Activated CD4-positive, alpha-beta T cell treated with anti-CD3 and anti-CD28 coated beads, Interleukin-2, amount 10 ng/mL, durations not matched to agents 24 days and 14 days (primary cell): ENCODE measurements at regions not wholly inside any gene's neighbourhood (a gene's known extent, or its start where the extent isn't known, plus 50 kb on each side); places are given as distances from the start of the nearest gene placed in this dataset.

ENCODE experiments used
- DNase-seq: peaks from one replicate; pipeline ENCODE4 v3.0.0; 2022
- H3K27ac Mint-ChIP-seq: one replicate; pipeline ENCODE4 v1.8.0; 2022; ENCODE audit warnings: mild to moderate bottlenecking, mixed read lengths
- H3K27me3 Mint-ChIP-seq: one replicate; pipeline ENCODE4 v1.8.0; 2022; ENCODE audit warnings: mixed read lengths
- H3K36me3 Mint-ChIP-seq: one replicate; pipeline ENCODE4 v1.8.0; 2022; ENCODE audit warnings: low read depth, mild to moderate bottlenecking, mixed read lengths
- H3K4me1 Mint-ChIP-seq: one replicate; pipeline ENCODE4 v1.8.0; 2021; ENCODE audit warnings: mixed read lengths
- H3K4me3 Mint-ChIP-seq: one replicate; pipeline ENCODE4 v1.8.0; 2022; ENCODE audit warnings: mild to moderate bottlenecking, moderate library complexity, mixed read lengths
- H3K9me3 Mint-ChIP-seq: one replicate; pipeline ENCODE4 v1.8.0; 2021; ENCODE audit warnings: mixed read lengths
- intact Hi-C: fragments of 100-400 bp; cut with micrococcal nuclease; formaldehyde crosslinking; loops from one replicate; pipeline ENCODE4 v1.15.1; 2023

DNA sequence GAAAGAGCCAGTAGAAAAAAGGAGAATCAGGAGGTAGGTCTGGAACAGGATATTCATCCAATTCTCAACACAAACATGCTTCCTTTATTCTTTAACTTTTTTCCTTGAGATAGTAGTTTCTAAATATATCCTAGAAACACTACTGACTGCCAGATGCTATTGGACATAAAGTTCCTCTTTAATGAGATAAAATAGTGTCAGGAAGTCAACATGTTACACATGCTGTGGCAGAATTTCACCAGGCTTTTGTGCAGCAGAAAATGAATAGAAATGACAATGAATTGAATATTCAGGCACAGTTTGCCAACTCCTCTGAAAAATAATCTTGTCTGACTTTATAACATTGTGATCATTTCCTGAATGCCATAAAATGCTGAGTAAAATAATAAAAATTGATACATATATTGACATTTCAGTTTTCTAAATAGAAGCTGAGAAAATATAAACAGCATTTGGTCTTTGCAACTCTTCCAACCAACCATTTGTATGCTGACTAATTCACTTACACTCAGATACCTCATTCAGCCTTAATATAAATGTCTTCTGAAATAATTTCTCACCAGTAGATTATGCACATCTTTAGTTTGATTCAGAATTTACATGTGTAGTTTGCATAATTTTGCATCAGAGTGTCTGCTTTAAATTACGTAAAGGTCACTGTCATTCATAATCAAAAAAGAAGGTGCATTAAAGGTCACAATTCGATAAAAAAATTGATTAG, 486.1 kb upstream of the ADGRL2 start:
- no peaks in the 10 kb centered on the region for H3K4me1 Mint-ChIP-seq
- intact Hi-C loops = no loop called here
- no peaks in the 10 kb centered on the region for H3K9me3 Mint-ChIP-seq
- H3K36me3 Mint-ChIP-seq = no peaks in the 10 kb centered on the region
- no peak for DNase-seq
- no peak overlapping the region for H3K4me3 Mint-ChIP-seq
- H3K27ac Mint-ChIP-seq = no peak overlapping the region
- no peaks in the 10 kb centered on the region for H3K27me3 Mint-ChIP-seq

DNA sequence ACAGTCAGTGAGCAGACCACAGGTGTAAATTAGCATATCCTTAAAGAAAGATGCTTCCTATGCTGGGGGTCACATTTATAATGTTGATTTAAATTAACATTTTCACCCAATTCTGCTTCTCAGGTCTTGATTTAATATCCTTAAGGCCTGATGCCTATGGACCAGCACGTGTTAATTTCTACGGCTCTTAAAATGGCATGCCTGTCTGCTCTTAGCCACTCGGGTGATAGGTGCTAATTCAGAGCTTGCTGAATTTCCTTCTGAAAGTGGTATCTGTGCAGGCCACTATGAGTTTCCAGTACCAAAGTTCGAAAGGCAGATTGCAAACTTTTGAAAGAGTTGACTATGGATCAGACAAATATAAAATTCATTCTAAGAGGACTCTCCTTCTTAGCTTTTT, 487.4 kb upstream of the ADGRL2 start:
- Mint-ChIP-seq H3K27me3 (no peaks in the 10 kb centered on the region), H3K4me1 (no peaks in the 10 kb centered on the region), H3K27ac (no peak overlapping the region), H3K9me3 (no peaks in the 10 kb centered on the region), H3K4me3 (no peak overlapping the region), H3K36me3 (no peaks in the 10 kb centered on the region)
- intact Hi-C loops = no loop called here
- no peak for DNase-seq

DNA sequence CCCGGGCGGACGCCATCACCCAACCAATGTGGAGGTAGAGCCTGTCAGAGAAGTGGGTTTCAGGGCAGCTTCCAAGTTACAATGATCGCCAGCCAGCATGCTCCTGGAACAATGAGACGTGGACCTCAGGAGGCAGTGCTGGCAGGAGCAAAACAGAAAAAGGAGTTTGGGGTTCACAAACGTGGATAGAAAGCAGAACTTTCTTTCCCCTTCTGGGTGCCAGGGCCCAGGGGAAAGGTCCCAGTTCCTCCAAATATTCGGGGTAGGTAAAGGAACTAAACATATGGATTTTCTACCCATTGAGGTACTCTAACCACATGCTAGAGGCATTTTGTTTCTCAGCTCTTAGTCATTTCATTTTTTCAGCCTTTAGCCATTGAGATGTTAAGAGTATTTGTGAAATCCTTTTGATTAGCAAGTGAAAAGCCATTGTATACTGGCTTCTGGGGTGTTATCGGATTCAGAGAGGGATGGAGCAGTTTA, 488.4 kb upstream of the ADGRL2 start:
- intact Hi-C loops = no loop called here
- H3K27me3 Mint-ChIP-seq = no peaks in the 10 kb centered on the region
- no peak overlapping the region for H3K4me3 Mint-ChIP-seq
- H3K9me3 Mint-ChIP-seq = no peaks in the 10 kb centered on the region
- no peaks in the 10 kb centered on the region for H3K4me1 Mint-ChIP-seq
- no peaks in the 10 kb centered on the region for H3K36me3 Mint-ChIP-seq
- DNase-seq = no peak
- no peak overlapping the region for H3K27ac Mint-ChIP-seq

DNA sequence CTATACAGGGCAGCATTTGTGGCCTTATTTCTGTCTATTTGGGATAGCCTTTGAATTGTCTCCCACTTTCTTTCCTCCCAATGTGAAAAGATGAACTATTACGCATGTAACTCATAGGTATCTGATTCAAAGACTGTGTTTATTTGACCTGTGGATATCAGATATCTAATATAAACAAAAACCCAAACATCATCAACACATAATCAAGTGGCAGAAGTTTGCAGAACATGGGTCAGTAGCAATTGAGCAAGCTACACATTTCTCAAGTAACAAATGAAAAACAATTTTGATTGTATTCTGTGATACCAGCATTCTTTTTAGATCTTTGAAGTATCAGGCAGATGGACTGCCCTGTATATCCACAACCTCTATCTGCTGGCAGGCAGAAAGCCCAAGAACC, 490.5 kb upstream of the ADGRL2 start:
- H3K36me3 Mint-ChIP-seq = no peaks in the 10 kb centered on the region
- no peak for DNase-seq
- intact Hi-C loops = no loop called here
- no peak overlapping the region for H3K4me3 Mint-ChIP-seq
- H3K27ac Mint-ChIP-seq = no peak overlapping the region
- H3K4me1 Mint-ChIP-seq = no peaks in the 10 kb centered on the region
- H3K27me3 Mint-ChIP-seq = no peaks in the 10 kb centered on the region
- H3K9me3 Mint-ChIP-seq = no peaks in the 10 kb centered on the region

DNA sequence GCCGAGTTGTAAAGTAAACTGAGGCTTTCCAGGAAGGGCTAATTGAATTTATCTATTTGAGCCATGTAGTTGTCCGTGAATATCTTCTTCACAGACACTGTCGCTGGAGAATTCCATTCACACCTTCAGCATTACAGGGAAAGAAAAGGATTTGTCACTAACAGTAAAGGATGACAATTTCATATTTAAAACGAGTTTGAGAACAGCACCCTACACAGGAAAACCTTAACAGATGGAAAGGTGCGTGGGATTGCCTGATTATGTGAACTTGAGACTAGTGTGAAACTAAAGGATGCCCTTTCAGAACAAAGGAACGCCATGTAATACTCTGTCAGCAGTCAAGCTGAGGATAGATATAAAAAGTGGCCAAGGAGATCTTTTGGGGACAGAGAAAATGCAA, 492.5 kb upstream of the ADGRL2 start:
- H3K36me3 Mint-ChIP-seq = no peaks in the 10 kb centered on the region
- H3K9me3 Mint-ChIP-seq = no peaks in the 10 kb centered on the region
- no peak overlapping the region for H3K4me3 Mint-ChIP-seq
- intact Hi-C loops = no loop called here
- no peaks in the 10 kb centered on the region for H3K27me3 Mint-ChIP-seq
- H3K4me1 Mint-ChIP-seq = no peaks in the 10 kb centered on the region
- DNase-seq = no peak
- H3K27ac Mint-ChIP-seq = no peak overlapping the region

DNA sequence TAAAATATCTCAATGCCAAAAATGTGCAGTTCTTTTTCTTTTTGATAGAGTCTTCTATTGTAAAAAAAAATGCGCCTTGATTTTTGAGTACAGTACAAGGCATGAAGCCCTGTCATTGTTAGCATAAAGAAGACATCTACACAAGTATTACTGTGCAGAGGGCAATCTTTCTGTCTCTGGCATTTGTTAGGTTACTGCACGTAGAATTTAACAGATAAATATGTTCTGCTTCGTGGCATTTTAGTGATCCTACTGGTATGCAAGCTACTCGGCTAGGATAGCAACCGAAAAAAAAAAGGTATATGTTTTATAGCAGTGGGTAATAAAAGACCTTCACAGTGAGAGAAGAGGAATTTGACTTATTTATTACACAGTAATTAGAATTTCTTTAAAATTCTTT, 492.9 kb upstream of the ADGRL2 start:
- DNase-seq = no peak
- Mint-ChIP-seq H3K4me3 (no peak overlapping the region), H3K9me3 (no peaks in the 10 kb centered on the region), H3K27ac (no peak overlapping the region), H3K4me1 (no peaks in the 10 kb centered on the region), H3K27me3 (no peaks in the 10 kb centered on the region), H3K36me3 (no peaks in the 10 kb centered on the region)
- intact Hi-C loops = no loop called here

DNA sequence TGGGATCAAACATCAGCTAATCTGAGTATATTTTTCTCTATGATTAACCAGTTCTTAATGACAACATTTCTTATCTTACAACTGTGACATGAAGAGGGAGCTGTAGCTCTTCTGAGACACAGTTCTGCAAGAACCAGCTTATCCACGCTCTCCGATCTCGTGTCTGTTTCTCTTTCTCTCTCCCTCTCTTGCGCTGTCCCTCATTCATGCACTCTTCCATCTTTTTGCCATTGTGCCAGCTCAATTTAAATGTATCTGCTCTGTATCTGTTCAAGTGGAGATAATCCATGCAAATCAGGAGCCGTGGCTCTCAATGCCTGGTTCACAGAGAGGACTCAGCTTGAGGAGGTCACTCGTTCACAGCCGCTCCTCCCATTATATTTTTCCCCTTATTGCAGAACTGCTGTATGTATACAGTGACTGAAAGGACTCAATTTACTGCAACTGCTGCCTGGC, 494.7 kb upstream of the ADGRL2 start:
- Mint-ChIP-seq H3K4me1 (no peaks in the 10 kb centered on the region), H3K9me3 (no peaks in the 10 kb centered on the region), H3K4me3 (no peak overlapping the region), H3K27ac (no peak overlapping the region), H3K36me3 (no peaks in the 10 kb centered on the region), H3K27me3 (no peaks in the 10 kb centered on the region)
- DNase-seq = no peak
- intact Hi-C loops = no loop called here

DNA sequence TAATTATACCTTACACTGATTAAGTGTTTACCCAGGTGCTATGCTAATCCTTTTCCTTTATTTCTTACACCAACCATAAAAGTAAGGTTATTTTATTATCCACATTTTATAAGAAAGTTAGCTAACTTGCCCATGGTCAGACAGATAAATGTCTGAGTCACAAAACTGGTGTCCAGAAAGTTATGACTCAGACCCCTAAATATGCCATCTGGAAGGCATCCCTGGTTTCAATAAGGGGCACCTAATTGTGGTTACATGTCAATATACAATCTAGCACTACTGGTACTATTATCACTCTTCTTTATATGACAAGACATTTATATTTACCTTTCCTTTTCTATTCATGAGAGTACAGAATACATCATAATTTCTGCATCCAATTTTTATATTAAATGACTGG, 496.5 kb upstream of the ADGRL2 start:
- intact Hi-C loops = no loop called here
- Mint-ChIP-seq H3K4me1 (no peaks in the 10 kb centered on the region), H3K9me3 (no peaks in the 10 kb centered on the region), H3K36me3 (no peaks in the 10 kb centered on the region), H3K4me3 (no peak overlapping the region), H3K27me3 (no peaks in the 10 kb centered on the region), H3K27ac (no peak overlapping the region)
- DNase-seq = no peak

- Mint-ChIP-seq H3K36me3 (no peaks in the 10 kb centered on the region), H3K27me3 (no peaks in the 10 kb centered on the region), H3K27ac (no peak overlapping the region), H3K9me3 (no peaks in the 10 kb centered on the region), H3K4me1 (no peaks in the 10 kb centered on the region), H3K4me3 (no peak overlapping the region)
- intact Hi-C loops = no loop called here
- DNase-seq = no peak
These were observed 500.8 kb upstream of the ADGRL2 start for GRCh38 chr1:81299892-81300291.

- no peak overlapping the region for H3K27ac Mint-ChIP-seq
- no peaks in the 10 kb centered on the region for H3K36me3 Mint-ChIP-seq
- no peak overlapping the region for H3K4me3 Mint-ChIP-seq
- no peaks in the 10 kb centered on the region for H3K4me1 Mint-ChIP-seq
- no peaks in the 10 kb centered on the region for H3K9me3 Mint-ChIP-seq
- DNase-seq = no peak
- H3K27me3 Mint-ChIP-seq = no peaks in the 10 kb centered on the region
- intact Hi-C loops = no loop called here
These were observed 502.5 kb upstream of the ADGRL2 start for GRCh38 chr1:81298266-81298665.

DNA sequence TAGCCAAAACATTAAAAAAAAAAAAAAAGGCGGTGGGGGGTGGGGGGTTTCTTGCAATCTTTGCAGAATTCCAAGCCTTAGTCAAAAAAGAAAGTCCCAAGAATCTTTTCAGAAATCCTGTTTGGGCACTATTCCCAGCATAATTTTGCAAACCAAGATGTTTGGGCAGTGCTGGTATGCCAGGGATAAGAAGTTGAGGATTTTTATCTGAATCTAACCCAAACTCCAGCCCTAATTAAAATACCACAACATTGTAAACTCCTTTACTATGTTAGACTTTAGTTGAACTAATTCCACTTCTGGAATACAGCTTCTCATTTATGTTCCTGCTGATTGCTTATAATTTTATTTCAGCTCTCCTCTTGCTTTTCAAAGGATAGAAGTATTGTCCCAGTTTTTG, 504.1 kb upstream of the ADGRL2 start:
- DNase-seq = no peak
- Mint-ChIP-seq H3K27ac (no peak overlapping the region), H3K4me3 (no peak overlapping the region), H3K27me3 (no peaks in the 10 kb centered on the region), H3K4me1 (no peaks in the 10 kb centered on the region), H3K9me3 (no peaks in the 10 kb centered on the region), H3K36me3 (no peaks in the 10 kb centered on the region)
- intact Hi-C loops = no loop called here

DNA sequence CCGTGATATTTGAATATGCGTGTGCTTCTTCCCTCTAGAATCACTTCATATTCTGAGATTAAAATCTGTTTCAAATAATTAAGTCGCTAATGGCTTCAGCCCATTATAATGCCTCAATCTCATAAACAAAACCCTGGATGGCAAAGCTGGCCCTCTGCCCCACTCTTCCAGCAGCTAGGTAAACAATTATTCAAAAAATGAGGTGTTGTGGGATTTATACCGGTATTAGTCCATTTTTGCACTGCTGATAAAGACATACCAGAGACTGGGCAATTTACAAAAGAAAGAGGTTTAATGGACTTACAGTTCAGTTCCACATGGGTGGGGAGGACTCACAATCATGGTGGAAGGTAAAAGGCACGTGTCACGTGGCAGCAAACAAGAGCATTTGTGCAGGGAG, 510.4 kb upstream of the ADGRL2 start:
- intact Hi-C loops = no loop called here
- Mint-ChIP-seq H3K9me3 (no peaks in the 10 kb centered on the region), H3K4me3 (no peak overlapping the region), H3K27ac (no peak overlapping the region), H3K4me1 (no peaks in the 10 kb centered on the region), H3K27me3 (no peaks in the 10 kb centered on the region), H3K36me3 (no peaks in the 10 kb centered on the region)
- no peak for DNase-seq

DNA sequence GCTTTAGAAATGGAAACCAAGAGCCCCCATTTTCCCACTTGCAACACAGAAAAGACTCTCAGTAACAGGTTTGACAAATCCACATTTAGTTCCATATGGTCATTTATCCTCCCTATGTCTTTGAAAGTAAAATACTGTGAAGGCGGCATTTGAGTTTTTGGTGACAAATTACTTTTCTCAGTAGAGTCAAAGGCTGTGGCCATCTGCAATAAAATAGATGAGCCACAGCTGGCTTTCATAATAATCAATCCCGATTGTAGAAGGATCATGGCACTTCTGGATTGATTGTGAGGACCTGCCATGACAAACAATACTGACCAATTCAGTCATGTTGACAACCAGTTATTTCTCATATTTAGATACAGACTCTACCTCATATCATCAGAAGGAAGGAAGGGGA, 512.0 kb upstream of the ADGRL2 start:
- no peaks in the 10 kb centered on the region for H3K4me1 Mint-ChIP-seq
- no peaks in the 10 kb centered on the region for H3K9me3 Mint-ChIP-seq
- no peak for DNase-seq
- H3K4me3 Mint-ChIP-seq = no peak overlapping the region
- no peak overlapping the region for H3K27ac Mint-ChIP-seq
- no peaks in the 10 kb centered on the region for H3K36me3 Mint-ChIP-seq
- intact Hi-C loops = no loop called here
- H3K27me3 Mint-ChIP-seq = no peaks in the 10 kb centered on the region

DNA sequence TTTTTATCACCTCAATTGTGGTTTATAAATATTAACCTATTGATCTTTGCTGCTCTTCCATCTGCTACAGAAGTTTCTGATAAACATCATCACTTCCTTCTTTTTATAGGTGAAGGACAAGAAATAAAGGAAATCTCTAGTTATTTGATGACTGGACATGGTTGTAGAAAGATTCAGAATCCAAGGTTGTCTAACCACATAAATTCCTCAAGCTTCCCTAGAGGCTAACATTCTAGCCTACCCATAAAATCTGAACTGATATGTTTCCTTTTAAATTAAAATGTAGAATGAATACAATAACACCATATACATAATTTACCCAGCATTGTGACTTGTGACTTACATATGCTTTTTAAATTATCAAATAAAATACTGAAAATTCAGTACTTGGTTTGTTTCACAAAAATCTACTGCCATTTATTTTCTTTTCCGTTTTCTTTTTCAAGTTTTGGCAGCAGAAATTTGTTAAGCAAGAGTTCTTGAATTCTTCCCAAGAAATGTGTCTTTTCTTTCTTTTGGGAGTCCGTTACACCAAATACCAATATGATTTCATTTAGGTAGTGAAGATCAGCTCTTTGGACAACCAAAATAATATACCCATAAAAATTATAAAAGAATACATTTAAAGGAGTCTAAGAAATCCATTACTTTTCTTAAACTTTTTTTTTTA, 513.2 kb upstream of the ADGRL2 start:
- intact Hi-C loops = no loop called here
- no peak for DNase-seq
- no peaks in the 10 kb centered on the region for H3K9me3 Mint-ChIP-seq
- H3K27me3 Mint-ChIP-seq = no peaks in the 10 kb centered on the region
- H3K27ac Mint-ChIP-seq = no peak overlapping the region
- no peaks in the 10 kb centered on the region for H3K4me1 Mint-ChIP-seq
- H3K4me3 Mint-ChIP-seq = no peak overlapping the region
- H3K36me3 Mint-ChIP-seq = no peaks in the 10 kb centered on the region

DNA sequence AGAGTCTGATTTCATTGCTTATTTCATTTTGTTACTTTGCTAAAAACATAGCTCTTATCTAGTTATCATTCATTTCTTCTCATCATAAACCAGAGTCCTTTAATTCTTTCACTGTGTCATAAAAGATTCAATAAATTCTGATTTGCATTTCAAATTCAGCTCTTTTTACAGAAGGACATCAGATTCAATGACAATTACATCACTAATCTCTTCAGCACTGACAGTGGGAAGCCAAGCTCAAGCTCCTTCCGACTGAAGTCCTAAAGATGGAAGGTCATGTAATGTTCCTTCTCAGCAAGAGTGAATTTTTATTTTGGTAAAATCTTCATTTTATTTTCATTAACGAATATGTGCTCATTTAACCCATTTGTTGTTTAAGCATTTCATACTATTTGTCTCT, 530.7 kb upstream of the ADGRL2 start:
- no peaks in the 10 kb centered on the region for H3K9me3 Mint-ChIP-seq
- H3K27me3 Mint-ChIP-seq = no peaks in the 10 kb centered on the region
- no peak overlapping the region for H3K27ac Mint-ChIP-seq
- H3K4me1 Mint-ChIP-seq = no peaks in the 10 kb centered on the region
- H3K36me3 Mint-ChIP-seq = no peaks in the 10 kb centered on the region
- intact Hi-C loops = no loop called here
- no peak overlapping the region for H3K4me3 Mint-ChIP-seq
- no peak for DNase-seq
